ENCODE measurements at regions not wholly inside any gene's neighbourhood (a gene's known extent, or its start where the extent isn't known, plus 50 kb on each side); places are given as distances from the start of the nearest gene placed in this dataset.

DNA sequence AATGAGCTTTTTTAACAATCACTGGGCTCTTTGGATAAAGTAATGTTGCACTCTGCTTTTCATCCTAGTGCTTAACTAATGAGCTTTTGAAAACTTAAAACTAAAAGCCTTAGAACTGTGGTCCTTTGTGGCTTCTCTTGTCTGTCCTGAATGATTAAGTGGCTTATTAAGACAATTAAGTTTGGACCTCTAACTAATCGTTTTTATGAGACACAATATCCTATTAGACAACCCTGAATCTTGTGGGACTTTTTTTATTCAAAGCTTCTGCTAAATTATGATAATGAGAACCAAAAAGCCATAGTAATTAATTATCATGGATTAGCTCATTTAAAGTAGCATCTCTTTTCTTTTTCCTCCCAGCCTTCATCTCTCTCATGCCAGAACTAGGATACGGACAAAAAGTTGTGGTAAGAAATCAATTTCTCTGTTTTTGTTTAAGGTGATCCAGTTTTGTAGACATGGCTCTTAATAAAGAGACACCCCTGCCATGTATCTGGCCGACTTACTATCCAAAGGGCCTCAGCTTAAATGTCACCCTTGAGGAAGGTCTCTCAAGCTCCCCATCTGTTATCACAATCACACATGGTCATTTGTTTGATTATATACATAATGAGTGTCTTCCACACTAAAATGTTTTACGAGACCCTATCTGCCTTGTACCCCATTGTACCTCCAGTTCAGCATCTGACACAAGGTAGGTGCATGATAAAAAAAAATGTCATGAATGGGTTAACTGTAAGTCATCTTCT lies 384.4 kb upstream of the IRAK1BP1 start:
- H3K27ac ChIP-seq = no peak overlapping the region
- no peak for TF ChIP-seq POLR2A (IDR thresholded peaks at IDR 0.05)
- TF ChIP-seq, protein P1, sequence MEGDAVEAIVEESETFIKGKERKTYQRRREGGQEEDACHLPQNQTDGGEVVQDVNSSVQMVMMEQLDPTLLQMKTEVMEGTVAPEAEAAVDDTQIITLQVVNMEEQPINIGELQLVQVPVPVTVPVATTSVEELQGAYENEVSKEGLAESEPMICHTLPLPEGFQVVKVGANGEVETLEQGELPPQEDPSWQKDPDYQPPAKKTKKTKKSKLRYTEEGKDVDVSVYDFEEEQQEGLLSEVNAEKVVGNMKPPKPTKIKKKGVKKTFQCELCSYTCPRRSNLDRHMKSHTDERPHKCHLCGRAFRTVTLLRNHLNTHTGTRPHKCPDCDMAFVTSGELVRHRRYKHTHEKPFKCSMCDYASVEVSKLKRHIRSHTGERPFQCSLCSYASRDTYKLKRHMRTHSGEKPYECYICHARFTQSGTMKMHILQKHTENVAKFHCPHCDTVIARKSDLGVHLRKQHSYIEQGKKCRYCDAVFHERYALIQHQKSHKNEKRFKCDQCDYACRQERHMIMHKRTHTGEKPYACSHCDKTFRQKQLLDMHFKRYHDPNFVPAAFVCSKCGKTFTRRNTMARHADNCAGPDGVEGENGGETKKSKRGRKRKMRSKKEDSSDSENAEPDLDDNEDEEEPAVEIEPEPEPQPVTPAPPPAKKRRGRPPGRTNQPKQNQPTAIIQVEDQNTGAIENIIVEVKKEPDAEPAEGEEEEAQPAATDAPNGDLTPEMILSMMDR (IDR thresholded peaks at IDR 0.05) = no peak
- no peaks in the 10 kb centered on the region for H3K9me3 ChIP-seq
- no peak for DNase-seq
- no peaks in the 10 kb centered on the region for H3K36me3 ChIP-seq
- no peaks in the 10 kb centered on the region for H3K4me1 ChIP-seq
- H3K4me3 ChIP-seq = no peak overlapping the region
- no peaks in the 10 kb centered on the region for H3K27me3 ChIP-seq

DNA sequence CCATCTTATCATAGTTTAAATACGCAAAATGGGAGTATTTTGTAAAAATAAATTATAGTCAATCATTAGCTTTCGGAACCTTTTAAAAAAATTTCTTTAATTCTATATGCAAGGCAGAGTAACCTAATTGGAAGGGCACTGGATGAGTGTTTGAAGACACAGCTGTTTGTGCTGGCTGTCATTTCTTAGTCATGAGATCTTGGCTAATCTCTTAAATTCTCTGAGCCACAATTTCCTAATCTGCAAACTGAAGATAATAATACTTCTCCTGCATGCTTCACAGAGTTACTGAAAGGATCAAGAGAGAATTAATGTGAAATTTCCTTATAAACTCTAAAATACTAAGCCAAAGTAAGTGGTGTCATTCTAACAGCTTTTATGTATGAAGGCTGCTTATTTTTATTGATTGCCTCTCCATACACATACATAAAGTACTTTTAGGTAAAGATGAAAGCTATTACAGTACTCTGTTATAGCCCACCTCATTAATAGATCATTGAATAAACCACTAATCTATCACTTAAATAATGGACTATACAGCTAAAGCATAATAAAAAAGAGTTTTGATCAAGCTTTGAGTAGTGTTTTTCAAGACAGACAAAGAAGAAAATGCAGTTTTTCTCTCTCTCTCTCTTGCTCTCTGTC lies 383.7 kb upstream of the IRAK1BP1 start:
- no peaks in the 10 kb centered on the region for H3K9me3 ChIP-seq
- DNase-seq = no peak
- H3K4me1 ChIP-seq = no peaks in the 10 kb centered on the region
- H3K27me3 ChIP-seq = no peaks in the 10 kb centered on the region
- TF ChIP-seq, protein P1 (IDR thresholded peaks at IDR 0.05) = no peak
- no peak for TF ChIP-seq POLR2A (IDR thresholded peaks at IDR 0.05)
- no peaks in the 10 kb centered on the region for H3K36me3 ChIP-seq
- no peak overlapping the region for H3K27ac ChIP-seq
- no peak overlapping the region for H3K4me3 ChIP-seq

DNA sequence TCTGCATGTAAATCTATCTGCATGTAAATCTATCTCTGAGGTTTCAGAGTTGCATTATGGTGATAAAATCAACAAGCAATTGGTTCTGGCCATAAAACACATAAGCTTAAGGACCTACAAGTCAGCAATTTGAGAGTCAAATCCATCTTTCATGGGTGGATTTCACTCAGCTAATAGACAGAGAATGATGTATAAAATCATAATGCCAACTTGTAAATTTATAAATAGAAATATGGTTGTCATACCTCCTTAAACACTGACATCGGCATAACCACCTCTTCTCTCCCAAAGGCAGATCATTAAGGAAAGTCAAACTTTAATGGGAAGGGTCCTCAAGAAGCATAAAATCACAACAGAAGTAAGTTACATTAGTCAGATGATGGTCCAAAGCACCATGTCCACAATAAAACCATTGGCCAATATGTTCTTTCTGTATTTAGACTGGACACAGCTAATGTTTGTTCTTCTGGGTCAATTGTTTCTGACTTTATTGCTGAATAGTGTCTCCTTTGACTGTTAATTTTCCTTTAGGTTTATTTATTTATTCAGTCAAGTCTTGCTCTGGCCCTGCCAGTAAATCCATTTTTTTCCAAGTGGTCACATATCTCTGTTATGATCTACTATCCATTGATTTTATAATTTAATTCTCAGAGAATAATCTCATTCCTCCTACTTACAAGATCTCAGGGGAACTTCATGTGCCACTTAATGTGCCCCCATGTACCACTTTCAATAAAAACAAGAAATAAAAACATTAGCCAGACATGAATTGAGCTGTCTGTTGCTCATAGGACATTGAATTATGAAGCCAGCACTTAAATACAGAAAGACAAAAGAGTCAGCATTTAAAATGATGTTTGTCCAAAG lies 382.9 kb upstream of the IRAK1BP1 start:
- no peaks in the 10 kb centered on the region for H3K4me1 ChIP-seq
- no peaks in the 10 kb centered on the region for H3K9me3 ChIP-seq
- TF ChIP-seq POLR2A (IDR thresholded peaks at IDR 0.05) = no peak
- TF ChIP-seq, protein P1 (IDR thresholded peaks at IDR 0.05) = no peak
- no peaks in the 10 kb centered on the region for H3K36me3 ChIP-seq
- no peaks in the 10 kb centered on the region for H3K27me3 ChIP-seq
- no peak overlapping the region for H3K4me3 ChIP-seq
- H3K27ac ChIP-seq = no peak overlapping the region
- DNase-seq = no peak

DNA sequence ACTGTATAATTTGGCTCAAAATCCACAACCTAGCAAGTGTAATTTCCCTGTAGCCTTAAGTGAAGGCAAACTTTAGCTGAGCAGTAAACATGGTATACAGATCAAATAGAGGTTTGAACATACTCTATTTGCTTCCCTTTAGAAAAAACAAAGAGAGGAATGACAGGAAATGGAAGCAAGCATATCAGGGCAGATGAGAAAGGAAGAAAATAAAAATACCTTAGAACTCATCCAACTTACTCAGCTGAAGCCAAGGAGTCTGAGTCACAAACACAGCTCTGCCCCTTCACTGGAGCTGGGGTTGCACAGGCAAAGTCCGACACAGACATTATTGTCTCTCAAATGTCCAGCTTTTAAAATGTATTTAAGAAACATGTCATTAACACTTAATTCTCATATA lies 379.9 kb upstream of the IRAK1BP1 start:
- Histone ChIP-seq H3K4me3 (no peak overlapping the region), H3K36me3 (no peaks in the 10 kb centered on the region), H3K27ac (no peak overlapping the region), H3K27me3 (no peaks in the 10 kb centered on the region), H3K4me1 (no peaks in the 10 kb centered on the region), H3K9me3 (no peaks in the 10 kb centered on the region)
- TF ChIP-seq, protein P1 (IDR thresholded peaks at IDR 0.05) = no peak
- no peak for TF ChIP-seq POLR2A (IDR thresholded peaks at IDR 0.05)
- no peak for DNase-seq

DNA sequence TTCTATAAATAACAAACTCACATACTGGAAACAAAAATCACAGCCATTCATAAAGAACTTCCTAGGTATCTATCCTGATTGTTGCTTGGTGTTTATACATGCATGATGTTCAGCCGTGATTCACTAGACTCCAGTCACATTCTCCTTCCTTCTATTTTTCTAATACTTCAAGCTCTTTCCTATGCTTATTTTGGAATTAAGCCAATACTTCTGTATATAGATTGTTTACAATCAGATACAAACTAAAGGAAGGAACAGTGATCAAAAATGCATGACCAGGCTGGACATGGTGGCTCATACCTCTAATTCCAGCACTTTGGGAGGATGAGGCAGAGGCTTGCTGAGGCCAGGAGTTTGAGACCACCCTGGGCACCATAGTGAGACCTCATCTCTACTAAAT lies 377.5 kb upstream of the IRAK1BP1 start:
- H3K4me3 ChIP-seq = no peak overlapping the region
- TF ChIP-seq, protein P1 (IDR thresholded peaks at IDR 0.05) = no peak
- TF ChIP-seq POLR2A (IDR thresholded peaks at IDR 0.05) = no peak
- no peaks in the 10 kb centered on the region for H3K36me3 ChIP-seq
- H3K9me3 ChIP-seq = no peaks in the 10 kb centered on the region
- no peak overlapping the region for H3K27ac ChIP-seq
- no peaks in the 10 kb centered on the region for H3K4me1 ChIP-seq
- no peaks in the 10 kb centered on the region for H3K27me3 ChIP-seq
- no peak for DNase-seq

Measured in Peyer's patch (tissue), 4 donors.